Stimulated activated CD8-positive, alpha-beta memory T cell treated with anti-CD3 and anti-CD28 coated beads, Interleukin-7, amount 100 ng/mL, for 48 hours (primary cell): ENCODE measurements at regions not wholly inside any gene's neighbourhood (a gene's known extent, or its start where the extent isn't known, plus 50 kb on each side); places are given as distances from the start of the nearest gene placed in this dataset.

Experiments
- DNase-seq, 2 donors: peaks; one replicate each; pipeline ENCODE4 v3.0.0-alpha.2; 2020; ENCODE audit warnings: low read depth in 1 of 2; ENCODE audit errors: extremely low read depth in 1 of 2

DNA sequence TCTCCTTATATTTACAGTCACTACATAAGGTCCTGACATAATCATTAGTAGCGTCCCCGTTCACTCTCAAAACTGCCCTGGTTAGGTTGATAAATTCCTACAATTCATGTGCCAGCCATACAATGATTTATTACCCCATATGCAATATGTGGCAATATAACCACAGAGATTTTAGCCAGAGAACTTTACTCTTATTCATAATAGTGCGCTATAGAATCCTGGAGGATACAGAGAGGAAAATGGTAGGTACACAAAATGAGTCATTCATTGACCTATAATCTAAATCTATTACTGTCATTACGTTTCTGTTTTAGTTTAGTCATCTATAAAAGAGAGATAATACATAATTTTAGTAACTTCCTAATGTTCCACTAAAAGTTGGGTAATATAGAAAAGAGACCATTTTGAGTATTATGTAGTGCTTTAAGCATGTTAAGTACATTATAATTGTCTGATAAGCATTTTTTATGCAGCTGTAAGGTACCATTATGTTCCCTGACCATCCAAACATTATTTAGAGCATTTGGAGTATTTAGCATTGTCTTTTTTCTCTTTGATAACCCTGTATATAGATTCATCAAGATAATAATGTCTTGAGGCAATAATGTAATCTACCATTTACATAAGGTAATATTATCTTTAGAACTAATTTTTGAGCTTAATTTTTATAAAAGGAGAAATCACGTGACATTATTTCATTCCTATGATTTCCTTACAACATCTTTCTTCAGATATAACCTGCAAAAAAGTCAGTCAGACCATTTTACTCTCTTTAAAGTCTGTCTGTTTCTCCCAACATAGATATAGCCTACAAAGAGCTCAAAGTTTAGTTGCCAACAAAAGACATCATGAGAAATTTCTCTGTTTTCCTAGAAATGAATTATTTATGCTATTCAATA, 655.5 kb upstream of the ZNF608 start:
- no peak for DNase-seq

DNA sequence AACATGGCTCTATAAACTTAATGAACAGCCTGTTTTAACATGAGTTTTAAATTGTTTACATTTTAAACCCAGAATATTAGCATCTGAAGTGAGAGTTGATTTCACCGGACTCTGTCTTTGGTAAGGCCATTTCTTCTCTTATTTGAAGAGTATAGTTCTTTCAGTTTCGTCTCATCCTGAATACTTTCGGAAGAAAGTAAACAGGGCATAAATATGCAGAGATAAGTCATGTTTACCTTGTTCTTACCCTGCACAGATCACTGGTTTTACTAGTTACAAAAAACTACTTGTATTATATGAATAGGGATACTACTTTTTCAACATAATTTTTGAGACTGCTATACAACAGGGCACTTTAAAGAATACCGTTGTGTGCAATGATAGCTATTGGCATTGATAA, 656.3 kb upstream of the ZNF608 start:
- DNase-seq: no peak

DNA sequence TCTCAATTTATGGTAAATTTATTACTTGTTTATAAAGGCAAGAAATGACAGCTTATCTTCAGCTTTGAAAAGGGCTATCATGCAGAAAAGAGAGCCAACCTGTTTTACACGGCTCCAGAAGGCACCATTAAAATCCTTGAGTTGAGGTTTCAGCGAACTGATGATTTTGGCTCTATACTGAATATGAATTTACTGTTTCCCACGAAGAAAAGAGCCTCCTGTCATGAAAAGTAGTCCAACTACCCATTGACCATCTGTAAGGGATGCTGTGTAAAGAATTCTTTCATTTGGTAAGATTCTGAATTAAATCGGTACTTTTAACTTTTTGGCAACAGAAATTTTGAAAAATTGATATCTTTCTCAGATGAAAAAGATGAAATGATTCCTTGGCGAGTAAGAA, 657.6 kb upstream of the ZNF608 start:
- no peak for DNase-seq

DNA sequence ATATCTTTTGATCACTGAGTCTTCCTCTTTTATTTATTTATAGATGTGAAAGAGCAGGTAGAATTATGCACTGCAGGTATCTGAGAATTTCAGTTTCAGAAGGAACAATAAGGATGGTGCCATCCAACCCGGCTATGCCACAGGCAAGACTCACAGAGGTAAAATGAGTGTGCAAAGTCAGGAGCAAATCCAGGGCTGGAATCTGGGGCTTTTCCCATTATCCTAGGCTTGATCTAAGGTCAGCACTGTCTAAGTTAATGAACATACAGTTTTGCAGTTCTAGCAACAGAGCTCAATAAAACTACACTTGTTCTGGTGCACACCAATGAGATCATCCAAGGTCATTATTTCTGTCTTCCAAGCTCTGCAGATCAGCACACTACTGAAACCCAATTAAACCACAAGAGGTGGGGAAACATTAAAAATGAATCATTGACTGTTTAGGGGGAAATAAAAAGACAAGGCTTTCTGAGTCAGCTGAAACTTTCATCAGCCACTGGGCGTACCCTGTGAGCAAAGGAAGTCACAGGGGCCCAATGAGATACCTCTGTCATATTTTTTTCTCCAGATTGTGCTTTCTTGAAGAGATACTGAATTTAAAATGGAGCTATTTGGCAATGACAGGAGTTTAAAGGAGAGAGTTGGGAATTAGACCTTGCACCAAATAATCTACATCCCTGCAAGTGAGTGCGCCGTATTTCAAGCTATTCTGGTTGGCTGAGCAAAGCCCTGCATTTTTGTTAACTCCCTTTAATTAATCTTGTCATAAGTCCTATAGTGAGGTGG, 662.2 kb upstream of the ZNF608 start:
- no peak for DNase-seq

DNA sequence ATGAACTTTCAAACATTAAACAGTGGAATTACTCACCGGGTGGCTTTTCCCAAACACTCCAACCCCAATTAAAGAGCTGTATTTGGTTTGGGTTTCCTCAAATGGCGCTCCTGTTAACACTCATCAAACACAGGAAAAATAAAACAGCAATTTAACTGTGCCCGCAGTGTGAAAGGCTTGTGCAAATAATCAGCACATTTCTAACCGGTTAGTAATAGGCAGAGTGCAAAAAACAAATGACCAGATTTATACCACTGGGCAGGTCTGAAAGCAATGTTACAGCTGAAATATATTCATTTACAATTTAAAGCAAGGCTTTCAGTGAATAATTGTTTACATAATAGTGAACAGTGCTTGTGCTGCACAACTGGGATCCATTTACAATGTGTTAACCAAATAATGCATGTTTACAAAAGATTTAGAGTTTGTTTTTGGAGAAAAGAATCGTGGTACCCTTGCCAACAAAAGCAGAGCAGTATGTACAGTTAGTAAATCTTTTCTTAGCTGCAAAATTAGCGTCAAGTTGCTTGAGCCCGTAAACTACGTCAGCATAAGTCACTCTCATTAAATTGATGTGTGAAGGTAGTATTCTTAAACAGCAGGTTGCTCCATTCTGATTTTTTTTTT, 662.9 kb upstream of the ZNF608 start:
- DNase-seq: no peak

- DNase-seq: no peak
Measured at GRCh38 chr5:125409861-125410536, 663.6 kb upstream of the ZNF608 start.

DNA sequence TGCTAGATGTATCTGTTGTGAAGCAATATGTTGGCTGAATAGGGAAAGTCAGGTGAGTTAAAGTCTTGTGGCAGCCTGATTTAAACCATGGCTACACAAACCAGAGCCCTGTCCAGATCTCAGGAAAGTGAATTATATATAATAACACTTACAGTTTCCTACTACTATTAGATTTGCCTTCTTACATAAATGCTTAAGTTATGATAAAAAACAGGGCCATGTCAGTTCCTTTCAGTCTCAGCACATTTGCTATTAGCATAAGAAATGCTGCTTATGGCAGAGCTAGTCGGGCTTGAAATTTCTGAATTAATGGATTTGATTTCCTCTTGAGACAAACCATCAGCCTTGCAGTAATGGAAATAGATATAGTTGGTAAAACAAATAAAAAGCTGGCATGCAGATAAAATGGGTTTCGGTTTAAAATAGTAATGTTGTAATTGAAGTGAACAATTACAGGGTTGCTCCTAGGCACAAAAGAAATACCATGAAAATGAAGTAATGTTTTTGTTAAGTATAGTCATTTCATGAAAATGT, 664.2 kb upstream of the ZNF608 start:
- DNase-seq: no peak

DNA sequence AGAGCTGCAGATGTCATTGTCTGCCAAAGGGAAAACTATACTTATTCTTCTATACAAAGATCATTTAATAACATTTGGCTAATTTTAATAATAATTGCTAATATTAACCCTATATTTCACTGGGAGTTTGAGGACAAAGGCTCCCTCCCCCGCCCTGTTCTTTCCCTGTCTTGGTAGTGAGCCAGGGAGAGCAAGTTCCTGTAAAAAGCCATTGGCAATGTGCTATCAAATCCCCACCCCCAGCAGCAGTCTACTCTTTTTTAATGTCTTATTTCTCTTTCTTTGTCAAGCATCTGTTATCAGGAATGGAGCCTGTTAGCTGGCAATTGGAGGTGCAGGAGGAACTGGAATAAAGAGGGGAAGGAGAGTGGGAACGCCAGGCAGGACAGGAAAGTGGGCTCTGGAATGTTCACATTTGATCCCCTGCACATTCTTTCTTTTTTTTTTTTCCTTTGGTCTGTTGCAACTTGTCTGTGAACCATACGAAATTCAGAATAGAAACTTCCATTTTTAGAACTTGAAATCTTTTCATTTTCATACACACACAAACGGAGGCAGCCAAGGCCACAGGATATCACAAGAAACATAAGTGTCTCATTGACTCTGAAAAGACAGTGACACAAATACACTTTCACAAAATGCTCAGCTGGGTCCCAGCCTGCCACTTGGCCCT, 664.8 kb upstream of the ZNF608 start:
- no peak for DNase-seq

DNA sequence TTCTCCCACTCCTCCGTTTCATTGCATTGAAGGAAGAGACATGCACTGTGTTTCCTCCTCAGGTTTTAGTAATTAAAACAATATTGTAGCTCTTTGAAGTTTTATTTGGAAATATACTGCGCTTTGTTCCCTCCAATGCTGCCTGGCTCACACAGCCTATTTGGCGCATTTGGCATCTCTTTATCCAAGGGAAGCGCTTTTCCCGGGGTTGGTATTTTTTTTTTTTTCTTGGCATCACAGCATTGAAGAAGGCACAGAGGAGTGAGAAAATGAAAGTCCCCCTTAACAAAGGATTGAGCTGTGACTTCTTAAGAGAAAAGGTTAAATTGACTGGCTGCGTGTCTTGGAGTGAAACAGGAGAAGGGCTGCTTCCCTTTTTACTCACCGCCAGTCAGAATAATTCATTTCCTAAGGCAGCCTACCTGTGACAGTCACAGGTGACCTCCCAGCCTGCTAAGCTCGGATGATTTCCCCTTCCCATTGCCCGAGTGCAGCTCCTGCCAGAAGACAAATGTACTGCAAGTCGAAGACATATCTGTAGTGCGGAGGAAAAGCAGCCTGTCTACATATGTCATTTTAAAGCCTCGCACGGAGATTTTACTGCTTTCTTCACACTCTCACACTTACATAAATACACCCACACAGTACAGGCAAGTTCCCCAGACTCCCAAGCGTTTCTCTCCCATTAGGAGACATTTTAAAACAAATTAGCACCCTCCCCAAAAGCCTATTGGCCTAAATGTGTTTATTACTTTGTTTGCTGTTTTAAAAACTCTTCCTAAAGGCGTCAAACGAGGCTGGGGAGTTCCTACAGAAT, 665.5 kb upstream of the ZNF608 start:
- no peak for DNase-seq

DNA sequence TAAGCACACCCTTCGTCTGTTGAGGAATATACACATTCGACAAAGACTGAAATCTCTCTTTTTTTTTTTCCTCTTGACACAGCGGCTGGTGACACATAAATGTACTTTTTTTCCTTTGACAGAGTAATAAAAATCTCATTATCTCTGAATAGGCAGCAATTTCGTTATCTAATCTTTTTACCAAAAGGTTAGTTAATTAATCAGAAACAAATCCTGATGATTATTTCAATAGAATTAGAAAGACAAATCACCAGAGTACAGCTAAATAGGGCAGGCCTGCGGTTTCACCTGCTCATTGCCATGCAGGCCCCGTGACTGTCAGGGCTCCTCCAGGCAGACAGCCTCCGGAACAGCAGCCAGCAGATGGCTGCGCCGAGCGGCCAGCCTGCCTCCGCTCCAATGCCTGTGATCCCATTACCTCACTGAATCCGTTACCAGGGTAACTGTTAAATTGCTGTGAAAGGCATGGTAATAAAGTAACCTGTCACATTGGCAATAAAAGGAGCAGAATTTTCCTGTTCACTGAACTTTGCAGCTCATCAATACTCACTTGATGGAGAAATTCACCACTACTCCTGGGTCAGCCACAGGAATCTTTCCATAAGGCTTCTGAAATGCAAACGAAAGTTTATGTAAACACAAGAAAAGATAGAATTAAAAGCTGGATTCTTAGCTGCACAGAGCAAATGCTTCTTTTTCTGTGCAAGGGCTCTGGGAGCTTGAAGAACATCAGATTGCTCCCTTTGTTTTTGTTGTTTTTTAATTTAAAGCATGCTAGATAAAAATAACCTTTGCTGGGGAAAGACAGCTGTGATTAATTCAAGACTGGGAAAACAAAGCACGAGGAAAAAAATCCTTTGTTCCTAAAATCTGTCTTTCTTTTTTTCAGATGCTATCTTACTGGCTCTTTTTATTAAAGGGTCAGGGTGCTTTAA, 666.4 kb upstream of the ZNF608 start:
- DNase-seq: no peak

- no peak for DNase-seq
Measured at GRCh38 chr5:125413496-125414274, 667.2 kb upstream of the ZNF608 start.

- DNase-seq: no peak
Measured at GRCh38 chr5:125415126-125415525, 668.7 kb upstream of the ZNF608 start.

- DNase-seq: no peak
Measured at GRCh38 chr5:125416055-125416454, 669.6 kb upstream of the ZNF608 start.

DNA sequence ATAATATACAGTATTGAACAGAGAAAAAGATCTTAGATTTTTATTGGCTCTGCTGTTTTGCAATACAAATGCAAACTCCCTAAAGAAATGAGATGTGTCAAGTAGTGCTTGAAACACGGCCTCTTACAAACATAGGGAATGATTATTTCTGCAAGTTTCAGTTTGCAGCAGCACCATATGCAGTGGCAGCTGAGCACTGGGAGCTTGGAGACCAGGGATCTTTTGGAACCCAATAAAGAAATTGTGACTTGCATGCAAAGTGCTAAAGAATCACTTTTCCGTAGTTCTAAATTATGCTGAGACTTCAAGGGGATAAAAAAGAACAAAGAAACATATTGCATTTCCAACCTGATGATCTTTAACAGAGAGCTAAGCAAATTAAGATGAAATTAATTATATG, 674.6 kb upstream of the ZNF608 start:
- no peak for DNase-seq

DNA sequence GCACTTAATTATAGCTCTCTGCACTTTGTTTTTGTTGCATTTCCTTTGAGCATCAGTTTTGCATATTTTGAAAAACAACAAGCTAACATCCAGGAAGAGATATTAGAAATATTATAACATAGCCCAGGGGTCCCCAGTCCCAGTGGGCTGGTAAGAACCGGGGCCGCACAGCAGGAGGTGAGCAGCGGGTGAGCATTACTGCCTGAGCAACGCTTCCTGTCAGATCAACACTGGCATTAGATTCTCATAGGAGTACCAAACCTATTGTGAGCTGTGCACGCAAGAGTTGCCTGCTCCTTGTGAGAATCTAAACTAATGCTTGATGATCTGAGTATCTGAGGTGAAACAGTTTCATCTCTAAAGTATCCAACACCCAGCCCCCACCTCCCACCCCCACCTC, 675.9 kb upstream of the ZNF608 start:
- no peak for DNase-seq

DNA sequence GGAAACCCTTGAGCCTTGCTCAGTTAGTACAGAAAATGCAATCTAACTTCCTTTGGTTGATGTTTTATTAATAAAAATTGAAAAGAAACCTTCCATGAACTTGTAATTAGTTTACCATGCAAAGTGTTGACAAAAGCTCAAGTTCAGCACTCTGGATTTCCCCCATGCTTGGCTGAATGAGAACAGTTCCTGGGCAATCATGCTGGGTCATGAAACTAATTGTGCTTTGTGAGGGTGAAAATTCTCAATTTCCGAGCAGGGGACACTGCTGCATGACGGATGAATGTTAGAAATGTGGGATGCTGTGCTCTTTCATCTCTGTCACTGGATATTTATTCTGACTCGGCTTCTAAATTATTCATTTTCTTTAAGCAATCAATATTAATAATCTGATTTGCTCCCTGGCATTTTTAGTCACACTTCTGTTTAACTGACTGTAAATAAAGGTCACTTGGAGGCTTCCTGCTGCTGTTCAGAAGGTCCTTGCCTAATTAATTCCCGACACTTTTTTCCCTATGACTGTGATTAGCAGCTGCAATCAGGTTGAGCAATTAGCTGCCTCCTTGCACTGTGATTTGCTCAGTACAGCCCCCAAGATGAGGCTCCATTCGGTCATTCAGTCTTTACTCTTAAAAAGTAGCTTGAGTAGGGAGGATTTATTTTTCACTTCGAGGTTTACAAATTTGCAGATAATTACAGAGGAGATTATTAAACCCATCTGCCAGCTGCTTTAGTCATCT, 678.1 kb upstream of the ZNF608 start:
- no peak for DNase-seq

DNA sequence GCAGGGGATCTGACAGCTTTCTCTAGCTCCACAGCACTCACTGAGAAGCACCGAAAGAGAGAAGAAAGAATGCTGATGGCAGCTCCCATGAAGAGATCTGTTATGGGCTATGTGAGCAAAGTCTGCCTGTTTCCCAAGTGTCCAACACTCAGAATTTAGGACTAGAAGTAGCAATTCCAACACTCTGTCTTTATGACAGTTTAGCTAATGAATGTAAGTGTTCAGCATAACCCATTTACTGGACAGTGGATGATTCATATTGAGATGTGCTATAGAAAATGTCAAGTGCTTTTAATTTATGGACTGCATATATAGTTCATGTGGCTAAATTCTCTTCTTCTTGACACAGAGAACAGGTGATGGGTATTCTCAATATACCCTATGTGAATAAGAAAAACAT, 683.1 kb upstream of the ZNF608 start:
- DNase-seq: no peak
